ENCODE measurements at regions not wholly inside any gene's neighbourhood (a gene's known extent, or its start where the extent isn't known, plus 50 kb on each side); places are given as distances from the start of the nearest gene placed in this dataset.
A peak's percentile ranks its signal among the peaks of the same experiment; 100 is the strongest.

- peak; percentile 3 to 5 for DNase-seq
Measured at GRCh38 chr4:114728426-114728825, 129.8 kb downstream of the UGT8 start.

DNA sequence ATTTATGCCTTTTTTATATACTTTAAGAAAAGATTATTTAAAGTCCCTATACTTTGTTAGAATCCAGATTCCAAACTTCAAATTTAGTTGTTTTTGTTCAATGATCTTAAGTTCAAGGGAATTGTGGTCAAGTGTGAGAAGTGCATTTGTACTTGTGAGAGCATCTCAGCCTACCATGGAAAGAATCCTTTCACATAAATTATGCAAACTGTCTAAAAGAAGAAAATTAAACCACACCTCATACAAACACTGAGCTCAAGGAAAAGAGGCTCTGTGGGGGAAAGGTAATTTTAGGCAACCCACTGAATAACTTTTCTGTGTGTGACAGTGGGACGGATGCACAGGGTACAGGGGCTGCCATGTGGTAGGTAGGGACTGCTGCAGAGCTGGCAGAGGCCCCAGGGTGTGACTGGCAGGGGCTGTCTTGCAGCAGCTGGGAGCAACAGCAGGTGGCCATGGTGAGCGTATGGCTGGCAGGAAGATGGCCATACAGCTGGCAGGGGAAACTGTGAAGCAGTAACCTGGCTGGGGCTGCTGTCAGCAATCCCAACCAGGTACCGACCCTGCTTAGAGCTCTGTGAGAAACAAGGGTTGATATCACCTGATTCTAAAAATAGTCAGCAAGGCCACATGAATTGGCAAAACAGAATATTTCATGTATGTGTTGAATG is 130.6 kb downstream of the UGT8 start:
- no peak for DNase-seq

GRCh38 chr4:114734594-114734993 is 136.0 kb downstream of the UGT8 start:
- no peak for DNase-seq

GRCh38 chr4:114752391-114753165 is 154.0 kb downstream of the UGT8 start:
- no peak for DNase-seq

DNA sequence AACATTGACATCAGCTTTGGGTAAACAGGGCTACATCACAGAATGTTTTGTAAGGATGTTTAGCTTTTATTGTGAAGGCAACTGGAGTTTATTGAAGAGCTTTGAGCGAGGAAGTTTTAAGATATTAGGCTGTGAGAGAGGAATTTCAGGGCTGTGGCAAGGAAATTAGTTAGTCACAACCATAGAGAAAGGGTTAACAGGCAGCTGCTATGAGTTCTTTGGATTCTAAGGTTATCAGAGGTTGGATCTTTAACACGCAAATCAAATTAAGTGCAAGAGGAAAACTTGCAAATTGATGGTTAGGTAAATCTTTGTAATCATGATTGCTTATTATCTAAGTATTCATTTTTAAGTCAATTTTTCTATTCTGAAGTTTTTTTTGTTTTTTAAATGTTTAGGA is 156.0 kb downstream of the UGT8 start:
- DNase-seq, result no peak

GRCh38 chr4:114758066-114758465 is 159.5 kb downstream of the UGT8 start:
- no peak for DNase-seq

DNA sequence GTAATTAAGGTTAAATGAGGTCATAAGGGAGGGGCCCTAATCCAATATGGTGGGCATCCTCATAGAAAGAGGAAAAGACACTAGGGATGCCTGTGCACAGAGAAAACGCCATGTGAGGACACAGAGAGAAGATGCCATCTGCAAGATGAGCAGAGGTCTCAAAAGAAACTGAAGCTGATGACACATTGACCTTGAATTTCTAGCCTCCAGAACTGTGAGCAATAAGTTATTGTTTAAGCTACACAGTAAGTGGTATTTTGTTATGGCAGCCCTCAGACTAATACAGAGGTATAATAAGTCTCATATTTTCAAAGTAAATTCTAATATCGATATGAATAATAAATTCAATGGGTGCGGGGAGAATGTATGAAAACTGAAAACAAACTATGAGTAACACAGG is 169.9 kb downstream of the UGT8 start:
- no peak for DNase-seq

- DNase-seq, result no peak
Measured at GRCh38 chr4:114770624-114771023, 172.0 kb downstream of the UGT8 start.

- DNase-seq, result no peak
Measured at GRCh38 chr4:114773339-114773738, 174.7 kb downstream of the UGT8 start.
